Stimulated activated CD8-positive, alpha-beta memory T cell treated with anti-CD3 and anti-CD28 coated beads, Interleukin-15, amount 100 ng/mL, for 48 hours (primary cell): ENCODE measurements at regions not wholly inside any gene's neighbourhood (a gene's known extent, or its start where the extent isn't known, plus 50 kb on each side); places are given as distances from the start of the nearest gene placed in this dataset.
A peak's percentile ranks its signal among the peaks of the same experiment; 100 is the strongest.
"Not testable (repeated sequence)": the region's sequence is repeated elsewhere in the genome, so short reads cannot be mapped to it uniquely, and the experiment has no call there.

Experiments
- DNase-seq, 2 donors: peaks; one replicate each; pipeline ENCODE4 v3.0.0-alpha.2; 2020; ENCODE audit warnings: low read depth in 2 of 2

- no peak for DNase-seq
Measured at GRCh38 chr10:84632866-84633265, 304.5 kb downstream of the CCSER2 start.

- no peak for DNase-seq
Measured at GRCh38 chr10:84634636-84635035, 306.2 kb downstream of the CCSER2 start.

GRCh38 chr10:84650628-84651027, 322.2 kb downstream of the CCSER2 start:
- DNase-seq: not testable (repeated sequence)

- no peak for DNase-seq
Measured at GRCh38 chr10:84654671-84655070, 326.3 kb downstream of the CCSER2 start.

GRCh38 chr10:84659027-84659426, 330.6 kb downstream of the CCSER2 start:
- DNase-seq: no peak

GRCh38 chr10:84659497-84660439, 331.4 kb downstream of the CCSER2 start:
- DNase-seq: no peak

- DNase-seq: no peak
Measured at GRCh38 chr10:84660450-84661159, 332.2 kb downstream of the CCSER2 start.

- DNase-seq: no peak
Measured at GRCh38 chr10:84665211-84665610, 336.8 kb downstream of the CCSER2 start.

- DNase-seq: peak in 1 of 2 donors; percentile 1
Measured at GRCh38 chr10:84665883-84666463, 337.6 kb downstream of the CCSER2 start.

GRCh38 chr10:84668186-84668763, 339.9 kb downstream of the CCSER2 start:
- DNase-seq: no peak

- DNase-seq: no peak
Measured at GRCh38 chr10:84675060-84675459, 346.7 kb downstream of the CCSER2 start.

GRCh38 chr10:84676536-84676935, 348.1 kb downstream of the CCSER2 start:
- no peak for DNase-seq

GRCh38 chr10:84681781-84682180, 353.4 kb downstream of the CCSER2 start:
- DNase-seq: no peak

- DNase-seq: no peak
Measured at GRCh38 chr10:84683550-84683949, 355.2 kb downstream of the CCSER2 start.

GRCh38 chr10:84683980-84684740, 355.8 kb downstream of the CCSER2 start:
- no peak for DNase-seq

- no peak for DNase-seq
Measured at GRCh38 chr10:84685047-84685660, 356.8 kb downstream of the CCSER2 start.

- DNase-seq: no peak
Measured at GRCh38 chr10:84693006-84693405, 364.6 kb downstream of the CCSER2 start.

GRCh38 chr10:84695902-84696301, 367.5 kb downstream of the CCSER2 start:
- DNase-seq: no peak

GRCh38 chr10:84696610-84697009, 368.2 kb downstream of the CCSER2 start:
- DNase-seq: no peak

- DNase-seq: no peak
Measured at GRCh38 chr10:84698989-84699388, 370.6 kb downstream of the CCSER2 start.
